ENCODE measurements at regions not wholly inside any gene's neighbourhood (a gene's known extent, or its start where the extent isn't known, plus 50 kb on each side); places are given as distances from the start of the nearest gene placed in this dataset.

- no peak for TF ChIP-seq CTCF (IDR thresholded peaks at IDR 0.05; ENCODE audit: low read depth, low read length)
- Histone ChIP-seq H3K9me3 (ENCODE audit: control insufficient read depth, insufficient read depth, low read length) (peaks cover 10% of the 10 kb centered on the region), H3K27ac (ENCODE audit: low read depth, low read length) (no peak overlapping the region), H3K4me3 (ENCODE audit: low read depth, low read length) (no peak overlapping the region), H3K27me3 (ENCODE audit: control insufficient read depth, insufficient read depth, low read length) (no peaks in the 10 kb centered on the region)
- ChIA-PET POLR2A (no interaction called here), CTCF (no interaction called here)
- DNase-seq (ENCODE audit: low read depth, low spot score) = no peak
Measured at GRCh38 chr18:30481871-30482270, 560.7 kb downstream of the DSC3 start.

- Histone ChIP-seq H3K4me3 (ENCODE audit: low read depth, low read length) (no peak overlapping the region), H3K27ac (ENCODE audit: low read depth, low read length) (no peak overlapping the region), H3K27me3 (ENCODE audit: control insufficient read depth, insufficient read depth, low read length) (no peaks in the 10 kb centered on the region), H3K9me3 (ENCODE audit: control insufficient read depth, insufficient read depth, low read length) (0 out of 2 replicates have a peak, but pooled peaks cover 2% of the 10 kb centered on the region)
- TF ChIP-seq CTCF (IDR thresholded peaks at IDR 0.05; ENCODE audit: low read depth, low read length) = no peak
- ChIA-PET POLR2A (no interaction called here), CTCF (no interaction called here)
- no peak for DNase-seq (ENCODE audit: low read depth, low spot score)
Measured at GRCh38 chr18:30469091-30469490, 573.5 kb downstream of the DSC3 start.

GRCh38 chr18:30465096-30465495, 577.4 kb downstream of the DSC3 start:
- H3K4me3 ChIP-seq (ENCODE audit: low read depth, low read length) = no peak overlapping the region
- no peak overlapping the region for H3K27ac ChIP-seq (ENCODE audit: low read depth, low read length)
- H3K9me3 ChIP-seq (ENCODE audit: control insufficient read depth, insufficient read depth, low read length) = no peaks in the 10 kb centered on the region
- ChIA-PET CTCF (no interaction called here), POLR2A (no interaction called here)
- no peak for TF ChIP-seq CTCF (IDR thresholded peaks at IDR 0.05; ENCODE audit: low read depth, low read length)
- no peaks in the 10 kb centered on the region for H3K27me3 ChIP-seq (ENCODE audit: control insufficient read depth, insufficient read depth, low read length)
- no peak for DNase-seq (ENCODE audit: low read depth, low spot score)

- Histone ChIP-seq H3K27me3 (ENCODE audit: control insufficient read depth, insufficient read depth, low read length) (no peaks in the 10 kb centered on the region), H3K27ac (ENCODE audit: low read depth, low read length) (no peak overlapping the region), H3K4me3 (ENCODE audit: low read depth, low read length) (no peak overlapping the region), H3K9me3 (ENCODE audit: control insufficient read depth, insufficient read depth, low read length) (peaks cover 4% of the 10 kb centered on the region)
- TF ChIP-seq CTCF (IDR thresholded peaks at IDR 0.05; ENCODE audit: low read depth, low read length) = no peak
- no peak for DNase-seq (ENCODE audit: low read depth, low spot score)
- ChIA-PET POLR2A (no interaction called here), CTCF (no interaction called here)
Measured at GRCh38 chr18:30457156-30457555, 585.4 kb downstream of the DSC3 start.

- no peak for DNase-seq (ENCODE audit: low read depth, low spot score)
- ChIA-PET POLR2A (no interaction called here), CTCF (no interaction called here)
- no peak overlapping the region for H3K27ac ChIP-seq (ENCODE audit: low read depth, low read length)
- no peak overlapping the region for H3K4me3 ChIP-seq (ENCODE audit: low read depth, low read length)
- H3K27me3 ChIP-seq (ENCODE audit: control insufficient read depth, insufficient read depth, low read length) = no peaks in the 10 kb centered on the region
- TF ChIP-seq CTCF (IDR thresholded peaks at IDR 0.05; ENCODE audit: low read depth, low read length) = no peak
- H3K9me3 ChIP-seq (ENCODE audit: control insufficient read depth, insufficient read depth, low read length) = peaks cover 4% of the 10 kb centered on the region
Measured at GRCh38 chr18:30455741-30456140, 586.8 kb downstream of the DSC3 start.

Data from AG04450 (cell line).